ENCODE measurements at regions not wholly inside any gene's neighbourhood (a gene's known extent, or its start where the extent isn't known, plus 50 kb on each side); places are given as distances from the start of the nearest gene placed in this dataset.

DNA sequence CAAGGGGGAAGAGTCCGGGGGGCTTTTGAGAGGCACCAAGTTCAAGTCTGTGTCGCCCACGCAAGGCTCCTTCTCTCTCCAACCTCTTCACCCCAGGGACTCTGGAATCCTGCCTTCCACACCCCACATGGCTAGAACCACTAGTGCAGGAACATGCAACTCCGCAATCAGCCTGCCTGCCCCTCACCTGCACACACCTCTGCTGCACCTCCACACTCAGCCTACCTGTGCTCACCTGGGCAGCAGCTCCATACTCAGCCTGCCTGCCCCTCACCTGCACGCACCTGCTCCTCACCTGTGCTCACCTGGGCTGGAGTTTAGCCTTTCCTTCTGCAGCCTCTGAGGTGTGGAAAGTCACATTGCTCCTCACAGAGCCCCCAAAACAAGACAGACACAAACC is 277.4 kb downstream of the NDUFA10 start:
- in situ Hi-C loops (cut with MboI) = no loop called here
- Histone ChIP-seq H3K4me3 (no peak overlapping the region), H3K9ac (ENCODE audit: insufficient read depth in 1 of 2, low read depth in 2 of 2, low read length in 2 of 2) (no peak overlapping the region), H3K79me2 (ENCODE audit: control insufficient read depth, insufficient read depth, low read length) (no peaks in the 10 kb centered on the region), H3K4me2 (ENCODE audit: insufficient read depth, low read length) (no peak overlapping the region), H3K9me1 (ENCODE audit: control insufficient read depth, insufficient read depth, low read length) (no peaks in the 10 kb centered on the region), H3K27ac (ENCODE audit: extremely low read depth, low read depth, low read length) (no peak overlapping the region), H4K20me1 (replicated peaks; ENCODE audit: control insufficient read depth, insufficient read depth, low read length) (no peaks in the 10 kb centered on the region; the same call in 1 of the 2 replicates), H3K9me3 (replicated peaks; ENCODE audit: control insufficient read depth, insufficient read depth, low read depth, low read length) (no peaks in the 10 kb centered on the region), H3K27me3 (ENCODE audit: control insufficient read depth in 2 of 2, insufficient read depth in 2 of 2, low read length in 2 of 2) (peaks cover 0 to 45% of the 10 kb centered on the region in 2 experiments; a peak in 2 of 5 replicates), H3K4me1 (replicated peaks in 1 of 2; ENCODE audit: control insufficient read depth in 2 of 2, insufficient read depth in 2 of 2, low read length in 2 of 2) (0 out of 5 replicates have a peak, but pooled peaks cover 0 to 3% of the 10 kb centered on the region in 2 experiments), H2AFZ (ENCODE audit: low read depth, low read length) (no peak overlapping the region), H3K36me3 (ENCODE audit: control insufficient read depth, insufficient read depth, low read length) (no peaks in the 10 kb centered on the region)
- no peak for DNase-seq (ENCODE audit: extremely low read depth in 1 of 4, low spot score in 3 of 4)
- ChIA-PET POLR2A (no interaction called here), CTCF (ENCODE audit: low intra/inter-chr PET ratio) (no interaction called here)
- WGBS (ENCODE audit: insufficient coverage, low coverage, missing lambda C conversion rate) = 0% methylated on average over 2 of the region's 5 CpGs
- no peak for FAIRE-seq
- intact Hi-C loops (cut with micrococcal nuclease) = no loop called here
- no TSS peak for BruUV-seq (replicated peaks)
- no peak for ATAC-seq
- TF ChIP-seq TOE1 (IDR thresholded peaks at IDR 0.05; ENCODE audit: borderline replicate concordance) (no peak), TOE1 (CRISPR knock-in tag; IDR thresholded peaks at IDR 0.05; ENCODE audit: borderline replicate concordance, low read depth) (no peak), CBX5 (IDR thresholded peaks at IDR 0.05; ENCODE audit: borderline replicate concordance, low read depth) (no peak), NFIX (CRISPR knock-in tag; IDR thresholded peaks at IDR 0.05; ENCODE audit: low read depth) (no peak), PURB (CRISPR knock-in tag; IDR thresholded peaks at IDR 0.05; ENCODE audit: low read depth) (no peak)
- TF ChIP-seq, protein P1, sequence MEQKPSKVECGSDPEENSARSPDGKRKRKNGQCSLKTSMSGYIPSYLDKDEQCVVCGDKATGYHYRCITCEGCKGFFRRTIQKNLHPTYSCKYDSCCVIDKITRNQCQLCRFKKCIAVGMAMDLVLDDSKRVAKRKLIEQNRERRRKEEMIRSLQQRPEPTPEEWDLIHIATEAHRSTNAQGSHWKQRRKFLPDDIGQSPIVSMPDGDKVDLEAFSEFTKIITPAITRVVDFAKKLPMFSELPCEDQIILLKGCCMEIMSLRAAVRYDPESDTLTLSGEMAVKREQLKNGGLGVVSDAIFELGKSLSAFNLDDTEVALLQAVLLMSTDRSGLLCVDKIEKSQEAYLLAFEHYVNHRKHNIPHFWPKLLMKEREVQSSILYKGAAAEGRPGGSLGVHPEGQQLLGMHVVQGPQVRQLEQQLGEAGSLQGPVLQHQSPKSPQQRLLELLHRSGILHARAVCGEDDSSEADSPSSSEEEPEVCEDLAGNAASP (IDR thresholded peaks at IDR 0.05) = no peak
- TF ChIP-seq, protein P2, sequence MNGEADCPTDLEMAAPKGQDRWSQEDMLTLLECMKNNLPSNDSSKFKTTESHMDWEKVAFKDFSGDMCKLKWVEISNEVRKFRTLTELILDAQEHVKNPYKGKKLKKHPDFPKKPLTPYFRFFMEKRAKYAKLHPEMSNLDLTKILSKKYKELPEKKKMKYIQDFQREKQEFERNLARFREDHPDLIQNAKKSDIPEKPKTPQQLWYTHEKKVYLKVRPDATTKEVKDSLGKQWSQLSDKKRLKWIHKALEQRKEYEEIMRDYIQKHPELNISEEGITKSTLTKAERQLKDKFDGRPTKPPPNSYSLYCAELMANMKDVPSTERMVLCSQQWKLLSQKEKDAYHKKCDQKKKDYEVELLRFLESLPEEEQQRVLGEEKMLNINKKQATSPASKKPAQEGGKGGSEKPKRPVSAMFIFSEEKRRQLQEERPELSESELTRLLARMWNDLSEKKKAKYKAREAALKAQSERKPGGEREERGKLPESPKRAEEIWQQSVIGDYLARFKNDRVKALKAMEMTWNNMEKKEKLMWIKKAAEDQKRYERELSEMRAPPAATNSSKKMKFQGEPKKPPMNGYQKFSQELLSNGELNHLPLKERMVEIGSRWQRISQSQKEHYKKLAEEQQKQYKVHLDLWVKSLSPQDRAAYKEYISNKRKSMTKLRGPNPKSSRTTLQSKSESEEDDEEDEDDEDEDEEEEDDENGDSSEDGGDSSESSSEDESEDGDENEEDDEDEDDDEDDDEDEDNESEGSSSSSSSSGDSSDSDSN (IDR thresholded peaks at IDR 0.05; ENCODE audit: borderline replicate concordance in 1 of 2, low read depth in 2 of 2, low read length in 2 of 2) = no peak
- TF ChIP-seq, protein P3, sequence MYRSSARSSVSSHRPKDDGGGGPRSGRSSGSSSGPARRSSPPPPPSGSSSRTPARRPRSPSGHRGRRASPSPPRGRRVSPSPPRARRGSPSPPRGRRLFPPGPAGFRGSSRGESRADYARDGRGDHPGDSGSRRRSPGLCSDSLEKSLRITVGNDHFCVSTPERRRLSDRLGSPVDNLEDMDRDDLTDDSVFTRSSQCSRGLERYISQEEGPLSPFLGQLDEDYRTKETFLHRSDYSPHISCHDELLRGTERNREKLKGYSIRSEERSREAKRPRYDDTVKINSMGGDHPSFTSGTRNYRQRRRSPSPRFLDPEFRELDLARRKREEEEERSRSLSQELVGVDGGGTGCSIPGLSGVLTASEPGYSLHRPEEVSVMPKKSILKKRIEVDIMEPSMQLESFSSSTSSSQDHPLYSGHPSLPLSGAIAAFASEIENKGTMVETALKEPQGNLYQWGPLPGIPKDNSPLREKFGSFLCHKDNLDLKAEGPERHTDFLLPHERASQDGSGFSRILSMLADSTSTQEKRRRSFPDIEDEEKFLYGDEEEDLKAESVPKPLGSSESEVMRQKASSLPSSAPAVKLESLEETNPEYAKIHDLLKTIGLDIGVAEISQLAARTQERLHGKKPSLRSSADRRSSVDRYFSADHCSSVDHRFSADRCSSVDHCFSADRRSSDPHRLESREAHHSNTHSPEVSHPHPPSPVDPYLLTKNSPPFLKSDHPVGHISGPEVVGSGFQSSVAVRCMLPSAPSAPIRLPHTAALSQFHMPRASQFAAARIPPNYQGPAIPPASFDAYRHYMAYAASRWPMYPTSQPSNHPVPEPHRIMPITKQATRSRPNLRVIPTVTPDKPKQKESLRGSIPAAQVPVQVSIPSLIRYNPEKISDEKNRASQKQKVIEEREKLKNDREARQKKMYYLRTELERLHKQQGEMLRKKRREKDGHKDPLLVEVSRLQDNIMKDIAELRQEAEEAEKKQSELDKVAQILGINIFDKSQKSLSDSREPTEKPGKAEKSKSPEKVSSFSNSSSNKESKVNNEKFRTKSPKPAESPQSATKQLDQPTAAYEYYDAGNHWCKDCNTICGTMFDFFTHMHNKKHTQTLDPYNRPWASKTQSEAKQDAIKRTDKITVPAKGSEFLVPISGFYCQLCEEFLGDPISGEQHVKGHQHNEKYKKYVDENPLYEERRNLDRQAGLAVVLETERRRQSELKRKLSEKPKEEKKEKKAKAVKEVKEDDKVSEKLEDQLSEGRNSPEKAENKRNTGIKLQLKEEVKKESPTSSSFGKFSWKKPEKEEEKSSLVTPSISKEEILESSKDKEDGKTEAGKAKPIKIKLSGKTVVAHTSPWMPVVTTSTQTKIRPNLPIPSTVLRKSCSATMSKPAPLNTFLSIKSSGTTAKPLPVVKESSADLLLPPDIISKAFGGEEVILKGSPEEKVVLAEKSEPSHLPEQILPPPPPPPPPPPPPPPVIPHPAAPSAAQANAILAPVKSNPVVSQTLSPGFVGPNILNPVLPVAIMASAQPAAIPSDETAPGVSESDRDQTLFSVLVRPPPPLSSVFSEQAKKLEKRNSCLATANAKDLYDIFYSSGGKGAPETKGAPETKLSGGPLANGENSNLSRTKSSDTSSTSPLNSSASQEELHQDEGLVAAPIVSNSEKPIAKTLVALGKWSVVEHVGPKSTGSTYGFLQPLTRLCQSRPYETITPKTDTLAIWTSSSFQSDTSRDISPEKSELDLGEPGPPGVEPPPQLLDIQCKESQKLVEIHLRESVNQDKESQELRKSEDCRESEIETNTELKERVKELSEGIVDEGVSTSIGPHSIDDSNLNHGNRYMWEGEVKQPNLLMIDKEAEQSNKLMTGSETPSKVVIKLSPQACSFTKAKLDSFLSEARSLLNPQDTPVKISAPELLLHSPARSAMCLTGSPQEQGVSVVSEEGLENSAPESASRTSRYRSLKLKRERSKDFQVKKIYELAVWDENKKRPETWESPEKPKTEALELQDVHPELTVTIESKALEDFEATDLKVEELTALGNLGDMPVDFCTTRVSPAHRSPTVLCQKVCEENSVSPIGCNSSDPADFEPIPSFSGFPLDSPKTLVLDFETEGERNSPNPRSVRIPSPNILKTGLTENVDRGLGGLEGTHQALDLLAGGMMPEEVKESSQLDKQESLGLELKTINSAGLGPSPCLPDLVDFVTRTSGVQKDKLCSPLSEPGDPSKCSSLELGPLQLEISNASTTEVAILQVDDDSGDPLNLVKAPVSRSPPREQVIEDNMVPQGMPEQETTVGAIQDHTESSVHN (IDR thresholded peaks at IDR 0.05; ENCODE audit: borderline replicate concordance in 1 of 2, low read depth in 1 of 2) = no peak
